DND-41 (cell line): ENCODE measurements at regions not wholly inside any gene's neighbourhood (a gene's known extent, or its start where the extent isn't known, plus 50 kb on each side); places are given as distances from the start of the nearest gene placed in this dataset.

ENCODE experiments used
- CTCF ChIP-seq: IDR thresholded peaks from 2 replicates; pipeline ENCODE4 v1.5.1; 2012; ENCODE audit warnings: borderline replicate concordance, low read length, moderate library complexity, mild to moderate bottlenecking; ENCODE audit not compliant: poor library complexity, severe bottlenecking; ENCODE audit errors: extremely low read depth
- EZH2 ChIP-seq: IDR thresholded peaks from 3 replicates; pipeline ENCODE4 v1.6.1; 2012; ENCODE audit warnings: borderline replicate concordance, low read depth, mild to moderate bottlenecking, moderate library complexity, low read length, inconsistent platforms; ENCODE audit not compliant: severe bottlenecking

DNA sequence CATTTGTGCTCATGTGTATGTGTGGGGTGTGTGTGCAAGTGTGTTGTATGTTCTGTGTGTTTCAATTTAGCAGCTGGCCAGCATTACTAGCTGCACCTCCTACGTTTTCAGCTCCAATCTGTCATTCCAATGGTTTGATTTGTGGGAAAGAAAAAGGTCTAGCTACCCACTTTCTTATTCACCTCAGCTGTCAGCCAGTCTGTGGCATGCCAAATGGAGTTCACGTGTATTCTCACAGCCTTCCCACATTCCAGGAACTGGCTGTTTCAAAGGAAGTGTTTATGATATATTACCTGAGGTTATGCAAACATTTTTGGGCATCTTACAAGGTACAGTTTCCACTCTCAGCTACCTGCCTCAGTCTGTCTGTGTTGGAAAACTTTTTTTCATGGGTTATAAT, 220.2 kb upstream of the CPNE8 start:
- no peak for TF ChIP-seq CTCF
- no peak for TF ChIP-seq EZH2
